Memory B cell (primary cell): ENCODE measurements at regions not wholly inside any gene's neighbourhood (a gene's known extent, or its start where the extent isn't known, plus 50 kb on each side); places are given as distances from the start of the nearest gene placed in this dataset.
"Not testable (repeated sequence)": the region's sequence is repeated elsewhere in the genome, so short reads cannot be mapped to it uniquely, and the experiment has no call there.

ENCODE experiments used
- ATAC-seq: fragments of 150-1000 bp; cut with Tn5 transposase; 2 replicates; pipeline ENCODE4 v1.10.0; 2021; ENCODE audit warnings: low read depth, mild to moderate bottlenecking, moderate library complexity
- DNase-seq, 2 donors: peaks; one replicate each; pipeline ENCODE4 v3.0.0; 2022; ENCODE audit warnings: low spot score in 2 of 2
- H3K27ac Mint-ChIP-seq: one replicate; pipeline ENCODE4 v1.8.0; 2022; ENCODE audit warnings: mild to moderate bottlenecking, moderate library complexity, mixed read lengths
- H3K27me3 Mint-ChIP-seq: one replicate; pipeline ENCODE4 v1.8.0; 2022; ENCODE audit warnings: mixed read lengths
- H3K36me3 Mint-ChIP-seq: one replicate; pipeline ENCODE4 v1.8.0; 2022; ENCODE audit warnings: mild to moderate bottlenecking, mixed read lengths
- H3K4me1 Mint-ChIP-seq: one replicate; pipeline ENCODE4 v1.8.0; 2022; ENCODE audit warnings: mixed read lengths
- H3K4me3 Mint-ChIP-seq: one replicate; pipeline ENCODE4 v1.8.0; 2022; ENCODE audit warnings: mild to moderate bottlenecking, moderate library complexity, mixed read lengths
- H3K9me3 Mint-ChIP-seq: one replicate; pipeline ENCODE4 v1.8.0; 2022; ENCODE audit warnings: mixed read lengths

DNA sequence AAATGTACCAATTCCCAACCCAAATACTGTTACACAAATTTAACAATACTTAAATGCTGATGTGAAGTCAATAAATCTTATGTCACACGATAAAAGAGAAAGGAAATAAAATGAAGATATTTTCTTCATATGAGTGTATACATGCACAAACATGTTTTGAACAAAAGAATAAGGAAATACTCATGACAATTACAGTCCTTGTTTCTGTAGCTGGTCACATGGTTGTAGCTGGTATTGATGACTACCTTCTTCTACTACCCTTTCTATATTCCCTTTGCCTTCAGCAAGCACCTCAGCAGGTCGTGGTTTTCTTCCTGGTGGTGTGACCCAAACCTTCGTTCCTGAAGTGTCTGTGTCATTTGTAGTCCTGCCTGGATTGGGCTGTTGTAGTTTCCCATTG is 269.2 kb downstream of the CALCRL start:
- H3K4me3 Mint-ChIP-seq, H3K27ac Mint-ChIP-seq, DNase-seq, H3K4me1 Mint-ChIP-seq, H3K36me3 Mint-ChIP-seq, H3K27me3 Mint-ChIP-seq, ATAC-seq, H3K9me3 Mint-ChIP-seq: not testable (repeated sequence)

DNA sequence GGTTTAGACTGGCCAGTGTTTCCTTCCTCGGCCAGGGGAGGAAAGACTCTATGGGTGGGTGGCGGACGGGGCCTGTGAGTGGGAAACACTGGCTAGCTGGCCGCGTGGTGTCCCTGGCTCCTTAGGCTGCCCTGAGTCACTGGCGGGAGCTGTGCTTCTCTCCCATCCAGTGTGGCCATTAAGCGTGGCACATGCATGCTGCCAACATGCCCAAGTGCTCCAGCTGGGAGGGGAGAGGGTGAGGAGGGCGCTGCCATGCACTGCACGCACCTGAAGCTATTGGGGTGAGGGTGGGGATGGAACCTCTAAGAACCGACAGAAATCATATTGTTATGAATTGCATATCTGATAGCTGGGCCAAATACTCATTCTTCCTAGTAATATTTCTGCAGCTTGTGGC is 270.8 kb downstream of the CALCRL start:
- H3K4me3 Mint-ChIP-seq = no peak overlapping the region
- H3K4me1 Mint-ChIP-seq = no peaks in the 10 kb centered on the region
- no peaks in the 10 kb centered on the region for H3K9me3 Mint-ChIP-seq
- DNase-seq (no peak), ATAC-seq (no peak)
- no peaks in the 10 kb centered on the region for H3K36me3 Mint-ChIP-seq
- H3K27me3 Mint-ChIP-seq = no peaks in the 10 kb centered on the region
- H3K27ac Mint-ChIP-seq = no peak overlapping the region

DNA sequence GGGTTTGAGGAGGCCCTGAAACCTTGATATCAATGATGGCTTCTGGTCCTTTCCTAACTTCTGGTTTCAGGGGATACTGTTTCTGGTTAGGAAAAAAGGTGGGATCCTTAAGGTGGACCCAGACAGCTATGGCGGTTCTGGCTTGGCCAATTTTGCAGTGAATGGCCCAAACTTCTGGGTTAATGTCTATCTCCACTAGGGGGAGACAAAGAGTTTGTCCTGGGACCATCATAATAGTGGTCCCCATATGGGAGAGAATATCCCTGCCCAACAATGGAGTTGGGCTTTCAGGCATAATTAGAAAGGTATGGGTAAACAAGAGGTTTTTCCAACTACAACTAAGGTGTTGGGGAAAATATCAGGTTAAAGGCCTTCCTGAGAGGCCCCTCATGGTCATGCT is 273.5 kb downstream of the CALCRL start:
- Mint-ChIP-seq H3K27me3 (no peaks in the 10 kb centered on the region), H3K4me1 (no peaks in the 10 kb centered on the region), H3K9me3 (no peaks in the 10 kb centered on the region), H3K27ac (no peak overlapping the region), H3K4me3 (no peak overlapping the region), H3K36me3 (no peaks in the 10 kb centered on the region)
- DNase-seq = no peak
- no peak for ATAC-seq

DNA sequence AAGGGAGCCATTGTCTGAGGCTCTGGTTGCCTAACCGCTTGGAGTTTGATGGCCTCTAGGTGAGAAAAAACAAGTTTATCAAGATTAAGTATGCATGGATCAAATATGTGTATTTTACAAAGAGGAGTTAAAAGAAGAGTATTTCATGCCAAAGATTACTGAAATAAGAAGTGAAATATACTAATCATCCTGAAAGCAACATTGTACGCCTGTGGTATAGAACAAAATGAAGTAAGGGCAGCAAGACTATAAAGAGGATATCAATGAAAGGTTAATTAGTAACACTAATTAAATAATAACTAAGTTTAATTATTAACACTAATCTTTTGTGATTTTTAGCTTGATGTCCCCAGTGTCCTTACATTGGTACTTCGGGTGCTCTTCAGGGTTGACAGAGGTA is 276.7 kb downstream of the CALCRL start:
- H3K4me1 Mint-ChIP-seq = peaks cover 9% of the 10 kb centered on the region
- no peak for ATAC-seq

DNA sequence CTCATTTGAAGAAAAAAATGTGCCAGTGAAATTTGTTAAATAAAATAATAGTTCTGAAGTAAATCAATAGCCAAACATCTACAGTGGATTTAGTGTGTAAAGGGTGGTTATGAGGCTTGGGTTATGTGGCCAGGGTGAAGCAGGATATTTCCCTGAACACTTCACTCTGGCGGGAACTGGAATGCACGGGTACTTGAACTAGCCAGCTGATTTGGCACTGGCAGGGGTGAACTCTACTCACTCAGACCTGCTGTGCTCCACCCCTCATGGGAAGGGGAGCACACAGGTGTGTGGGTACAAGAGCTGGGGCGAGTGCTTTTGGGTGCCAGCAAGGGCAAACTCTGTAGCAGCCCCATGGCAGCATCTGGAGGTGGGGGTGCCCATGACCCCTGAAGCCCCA is 278.2 kb downstream of the CALCRL start:
- peak overlapping the region; percentile 81 for H3K27ac Mint-ChIP-seq
- ATAC-seq = no peak

More for the DNA sequence above, 276.7 kb downstream of the CALCRL start:
- DNase-seq = no peak
- Mint-ChIP-seq H3K9me3 (no peaks in the 10 kb centered on the region), H3K4me3 (no peak overlapping the region), H3K27me3 (no peaks in the 10 kb centered on the region), H3K36me3 (no peaks in the 10 kb centered on the region), H3K27ac (peak overlapping the region; percentile 76)

DNA sequence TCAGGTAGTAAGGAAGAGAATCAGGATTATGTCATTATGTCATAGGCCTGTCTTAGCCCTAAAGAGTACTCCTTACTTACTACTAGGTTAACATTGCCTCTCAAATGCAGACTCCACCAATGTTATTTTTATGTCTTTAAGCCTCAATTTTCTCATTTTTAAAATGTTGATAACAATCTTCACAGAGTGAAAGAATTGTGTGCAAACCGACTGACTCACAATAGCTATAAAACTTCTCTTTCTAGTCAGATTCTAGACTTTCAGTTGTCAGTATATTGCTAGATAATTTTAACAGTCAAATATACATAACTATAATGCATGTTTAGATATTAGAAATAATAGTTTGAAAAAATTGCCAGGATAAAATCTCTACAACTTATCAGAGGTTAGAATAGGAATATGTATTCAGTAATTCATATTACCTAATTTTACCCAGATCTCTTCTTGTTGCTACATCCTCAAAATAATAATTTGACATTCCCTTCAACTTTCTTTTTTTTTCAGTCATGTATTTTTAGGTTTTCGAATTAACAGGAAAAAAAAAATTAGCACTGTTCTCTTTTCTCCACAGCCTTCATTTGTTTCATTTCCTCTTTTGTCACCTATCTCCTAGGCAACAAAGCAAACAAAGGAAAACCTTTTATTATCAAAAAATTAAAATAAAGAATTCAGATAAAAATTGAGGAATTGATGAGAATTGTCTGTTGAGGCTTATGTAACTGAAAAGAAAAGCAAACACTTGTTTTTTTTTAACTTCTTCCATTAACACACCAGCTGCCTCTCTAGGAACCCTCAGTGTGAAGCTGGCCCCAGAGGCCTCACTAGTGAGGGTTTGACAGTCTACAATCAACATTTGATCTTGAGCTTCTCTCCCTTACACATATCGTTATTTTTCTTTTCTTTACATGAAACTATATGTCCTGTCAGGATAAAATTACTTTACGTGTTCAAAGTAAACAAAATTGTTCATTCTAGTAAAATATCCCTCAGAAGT is 279.0 kb downstream of the CALCRL start:
- Mint-ChIP-seq H3K27ac (peak overlapping the region; percentile 81), H3K27me3 (no peaks in the 10 kb centered on the region), H3K9me3 (no peaks in the 10 kb centered on the region), H3K36me3 (no peaks in the 10 kb centered on the region), H3K4me3 (no peak overlapping the region), H3K4me1 (peaks cover 9% of the 10 kb centered on the region)
- DNase-seq (peak in 1 of 2 donors; percentile 3), ATAC-seq (peak; percentile 78)

More for the DNA sequence above, 278.2 kb downstream of the CALCRL start:
- H3K27me3 Mint-ChIP-seq = no peaks in the 10 kb centered on the region
- peaks cover 9% of the 10 kb centered on the region for H3K4me1 Mint-ChIP-seq
- H3K36me3 Mint-ChIP-seq = no peaks in the 10 kb centered on the region
- no peaks in the 10 kb centered on the region for H3K9me3 Mint-ChIP-seq
- no peak overlapping the region for H3K4me3 Mint-ChIP-seq
- no peak for DNase-seq

DNA sequence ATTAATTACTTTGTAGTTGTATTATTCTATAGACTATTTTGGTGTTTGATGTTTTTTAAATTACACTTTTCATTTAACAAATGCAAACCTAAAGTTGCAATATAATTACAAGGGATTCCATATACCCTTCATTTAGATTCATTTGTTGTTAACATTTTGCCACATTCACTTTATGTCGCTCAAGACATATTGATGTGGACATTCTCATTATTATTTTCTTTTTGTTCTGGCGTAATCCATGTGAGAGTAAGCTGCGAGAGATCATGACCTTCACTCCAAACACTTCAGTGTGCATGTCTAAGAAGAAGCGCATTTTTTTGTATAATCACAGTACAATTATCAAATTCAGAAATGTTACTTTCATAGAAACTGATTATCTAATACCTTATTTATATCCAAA is 280.6 kb downstream of the CALCRL start:
- Mint-ChIP-seq H3K4me1 (peaks cover 9% of the 10 kb centered on the region), H3K27me3 (no peaks in the 10 kb centered on the region), H3K27ac (no peak overlapping the region), H3K9me3 (no peaks in the 10 kb centered on the region), H3K36me3 (no peaks in the 10 kb centered on the region), H3K4me3 (no peak overlapping the region)
- no peak for DNase-seq
- ATAC-seq = no peak

DNA sequence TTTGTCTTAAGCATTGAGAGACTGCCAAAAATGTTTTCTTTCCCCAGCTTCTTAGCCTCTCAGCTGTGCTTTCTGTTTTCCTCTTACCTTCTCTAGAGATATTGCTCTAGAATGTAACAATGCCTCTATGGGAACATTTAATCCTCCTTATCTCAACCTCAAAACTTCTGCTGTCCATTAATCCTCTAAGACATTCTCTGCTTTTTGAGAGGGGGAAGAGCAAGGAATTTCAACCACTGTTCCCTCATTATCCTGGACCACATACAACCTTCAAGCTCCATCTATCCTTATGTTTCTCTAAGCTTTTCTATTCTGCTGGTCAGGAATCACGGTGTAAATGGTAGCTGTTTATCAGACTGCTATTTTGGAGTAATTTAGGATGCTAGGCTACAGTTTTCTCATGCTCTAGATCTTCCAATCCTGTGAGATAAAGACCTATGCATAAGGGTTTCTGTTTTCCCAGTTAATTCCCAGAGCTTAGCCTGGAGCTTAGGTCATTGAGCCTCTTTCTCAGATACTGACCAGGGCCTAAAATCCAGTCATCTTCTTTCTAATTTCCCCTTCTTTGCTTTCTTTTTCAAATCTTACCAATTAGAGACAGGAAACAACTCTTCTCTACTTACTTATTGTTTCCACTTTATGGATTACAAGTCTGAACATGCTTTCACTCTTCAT is 282.0 kb downstream of the CALCRL start:
- no peak overlapping the region for H3K4me3 Mint-ChIP-seq
- no peak for DNase-seq
- no peaks in the 10 kb centered on the region for H3K9me3 Mint-ChIP-seq
- H3K27ac Mint-ChIP-seq = no peak overlapping the region
- H3K36me3 Mint-ChIP-seq = no peaks in the 10 kb centered on the region
- ATAC-seq = no peak
- peaks cover 9% of the 10 kb centered on the region for H3K4me1 Mint-ChIP-seq
- no peaks in the 10 kb centered on the region for H3K27me3 Mint-ChIP-seq

DNA sequence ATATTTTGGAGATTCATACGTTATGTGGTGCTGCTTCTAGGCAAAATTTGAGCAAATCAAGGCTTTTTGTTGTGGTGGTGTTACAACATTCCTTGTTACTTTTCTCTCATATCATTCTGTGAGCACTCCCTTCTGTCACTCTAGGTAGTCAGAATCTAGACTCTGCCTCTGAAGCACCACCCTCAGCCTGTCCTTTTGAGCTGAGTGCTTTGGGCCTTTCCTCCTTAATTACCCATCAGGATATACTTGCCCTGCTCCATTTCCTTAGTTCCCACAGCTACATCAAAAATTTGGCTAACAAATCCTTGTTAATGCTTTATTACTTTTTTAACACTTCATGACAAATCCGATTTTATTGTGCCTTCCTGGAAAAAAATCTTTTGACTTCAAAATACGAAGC is 289.6 kb downstream of the CALCRL start:
- H3K27ac Mint-ChIP-seq = no peak overlapping the region
- DNase-seq = no peak

DNA sequence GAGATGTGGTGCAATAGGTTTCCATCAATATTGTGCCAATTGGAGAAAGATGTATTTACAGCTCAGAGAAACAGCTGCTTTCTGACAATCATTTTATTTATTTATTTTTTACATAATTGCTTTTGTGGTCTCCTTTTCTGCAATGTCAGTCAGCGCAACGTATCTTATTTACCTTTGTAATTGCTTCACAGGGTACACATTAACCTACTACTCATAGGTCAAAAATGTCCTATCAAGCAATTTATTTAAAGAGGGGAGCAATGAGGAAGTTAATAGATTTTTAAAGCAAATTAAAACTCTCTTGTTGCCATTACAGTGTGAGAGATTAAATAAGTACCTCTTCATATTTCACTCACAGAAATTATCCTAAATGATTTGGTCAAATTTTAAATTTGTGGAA is 291.0 kb downstream of the CALCRL start:
- DNase-seq (no peak), ATAC-seq (no peak)
- Mint-ChIP-seq H3K27me3 (no peaks in the 10 kb centered on the region), H3K27ac (no peak overlapping the region), H3K4me1 (no peaks in the 10 kb centered on the region), H3K9me3 (peaks cover 6% of the 10 kb centered on the region), H3K4me3 (no peak overlapping the region), H3K36me3 (no peaks in the 10 kb centered on the region)

More for the DNA sequence above, 289.6 kb downstream of the CALCRL start:
- ATAC-seq = no peak
- Mint-ChIP-seq H3K4me3 (no peak overlapping the region), H3K4me1 (no peaks in the 10 kb centered on the region), H3K9me3 (peaks cover 6% of the 10 kb centered on the region), H3K27me3 (no peaks in the 10 kb centered on the region), H3K36me3 (no peaks in the 10 kb centered on the region)

DNA sequence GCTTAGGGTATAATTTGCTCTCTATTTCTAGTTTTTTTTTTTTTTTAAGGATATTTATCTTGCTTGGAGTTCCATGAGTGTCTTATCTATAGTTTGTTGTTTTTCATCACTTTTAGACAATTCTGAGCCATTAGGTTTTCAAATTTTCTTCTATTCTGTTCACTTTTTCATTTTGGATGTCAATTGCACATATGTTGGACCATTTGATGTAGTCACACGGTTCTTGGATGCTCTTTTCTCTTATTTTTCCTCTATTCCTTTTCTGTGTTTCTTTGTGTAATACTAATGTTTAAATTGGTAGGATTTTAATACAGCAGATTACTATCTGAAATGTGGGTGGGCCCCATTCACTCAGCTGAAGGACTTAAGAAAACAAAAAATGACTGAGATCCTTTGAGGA is 292.6 kb downstream of the CALCRL start:
- Mint-ChIP-seq H3K27me3 (no peaks in the 10 kb centered on the region), H3K27ac (no peak overlapping the region), H3K9me3 (peaks cover 6% of the 10 kb centered on the region), H3K4me3 (no peak overlapping the region), H3K4me1 (no peaks in the 10 kb centered on the region), H3K36me3 (no peaks in the 10 kb centered on the region)
- no peak for DNase-seq
- ATAC-seq = no peak

DNA sequence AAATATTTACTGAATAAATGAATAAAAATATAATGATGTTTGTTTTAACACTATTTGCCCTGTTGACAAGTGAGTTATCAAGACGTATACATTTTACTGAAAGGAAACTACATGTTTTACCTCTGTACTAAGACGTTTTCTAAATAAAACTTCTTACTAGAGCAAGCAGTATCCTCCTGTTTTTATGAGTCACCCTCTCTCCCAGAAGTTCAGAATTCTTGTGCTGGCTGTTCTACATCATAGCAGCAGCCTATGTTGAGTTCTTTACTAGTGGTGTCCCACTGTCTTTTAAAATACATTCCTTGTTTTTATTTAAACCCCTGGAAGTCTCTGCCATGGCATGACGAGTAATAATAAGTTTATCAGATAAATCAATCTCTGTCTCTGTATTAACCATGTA is 297.4 kb downstream of the CALCRL start:
- Mint-ChIP-seq H3K4me1 (no peaks in the 10 kb centered on the region), H3K9me3 (peaks cover 5% of the 10 kb centered on the region), H3K4me3 (no peak overlapping the region), H3K27me3 (no peaks in the 10 kb centered on the region), H3K36me3 (no peaks in the 10 kb centered on the region), H3K27ac (no peak overlapping the region)
- DNase-seq (no peak), ATAC-seq (no peak)

DNA sequence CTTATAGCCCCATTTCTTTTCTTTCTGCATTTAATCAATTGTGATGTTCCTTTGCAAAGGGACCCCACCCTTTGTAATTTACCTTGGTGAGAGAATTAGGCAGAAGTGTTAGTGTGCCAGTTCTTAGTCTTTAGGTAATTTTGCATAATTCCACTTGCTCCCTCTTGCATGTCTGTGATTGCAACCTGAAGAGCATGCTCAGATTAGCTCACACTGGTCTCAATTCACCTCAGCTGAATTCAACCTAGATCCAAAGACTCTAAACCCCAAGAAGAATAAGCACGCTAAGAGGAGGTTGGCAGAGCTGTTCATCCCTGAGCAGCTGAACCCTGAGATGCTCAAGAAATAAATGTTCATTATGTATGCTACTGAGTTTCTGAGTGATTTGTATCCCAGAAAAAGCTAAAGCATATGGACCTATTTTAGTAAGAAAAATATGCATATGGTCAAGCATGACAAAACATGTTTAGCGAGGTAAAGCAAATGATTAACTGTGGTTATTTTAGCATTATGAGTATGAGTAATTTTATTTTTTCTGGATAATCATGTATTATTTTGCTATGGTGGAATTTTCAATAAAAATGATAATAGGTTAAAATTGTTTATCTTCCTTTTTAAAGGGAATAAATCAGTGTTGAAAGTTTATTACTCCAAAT is 299.2 kb upstream of the ZSWIM2 start:
- Mint-ChIP-seq H3K4me1 (no peaks in the 10 kb centered on the region), H3K27me3 (no peaks in the 10 kb centered on the region), H3K9me3 (peaks cover 4% of the 10 kb centered on the region), H3K4me3 (no peak overlapping the region), H3K27ac (no peak overlapping the region), H3K36me3 (no peaks in the 10 kb centered on the region)
- DNase-seq = no peak
- no peak for ATAC-seq

DNA sequence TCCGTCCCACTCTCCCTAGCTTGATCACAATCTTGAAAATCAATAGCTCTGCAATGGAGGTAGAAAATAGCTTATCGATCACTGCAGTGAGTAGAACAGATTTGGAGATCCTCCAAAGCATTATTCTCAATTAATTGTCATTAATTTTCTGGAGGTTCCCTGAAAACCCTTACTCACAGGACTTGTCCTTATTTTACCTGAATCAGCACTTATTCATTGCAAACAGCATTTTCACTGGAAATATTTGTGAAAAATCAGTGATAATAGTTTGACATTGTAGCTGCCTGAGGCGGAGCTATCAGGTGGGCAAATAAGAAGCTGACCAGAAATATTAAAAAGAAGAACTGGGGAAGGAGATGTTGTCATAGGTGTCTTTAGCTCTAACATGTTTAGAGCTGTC is 294.6 kb upstream of the ZSWIM2 start:
- no peak for ATAC-seq
- no peak for DNase-seq
- Mint-ChIP-seq H3K27ac (no peak overlapping the region), H3K36me3 (no peaks in the 10 kb centered on the region), H3K4me1 (no peaks in the 10 kb centered on the region), H3K9me3 (peaks cover 4% of the 10 kb centered on the region), H3K27me3 (no peaks in the 10 kb centered on the region), H3K4me3 (no peak overlapping the region)
